H1 (cell line): ENCODE measurements at regions not wholly inside any gene's neighbourhood (a gene's known extent, or its start where the extent isn't known, plus 50 kb on each side); places are given as distances from the start of the nearest gene placed in this dataset.

ENCODE experiments used
- EZH2 ChIP-seq: fragments of 200-600 bp; sonication (generic); IDR thresholded peaks from 2 replicates; pipeline ENCODE4 v1.7.1; 2012; ENCODE audit warnings: low read depth, mild to moderate bottlenecking, moderate library complexity, low read length, inconsistent platforms; ENCODE audit not compliant: severe bottlenecking
- HDAC6 ChIP-seq: IDR thresholded peaks from one replicate; pipeline ENCODE4 v1.7.1; 2012; ENCODE audit warnings: low read depth, mild to moderate bottlenecking, inconsistent platforms, low read length, moderate library complexity
- POLR2AphosphoS5 ChIP-seq: IDR thresholded peaks from 2 replicates; pipeline ENCODE4 v1.6.1; 2011; ENCODE audit warnings: low read depth, low read length

GRCh38 chr7:66452165-66452564, 176.5 kb upstream of the KCTD7 start (continued):
- no peak for TF ChIP-seq HDAC6
- no peak for TF ChIP-seq POLR2AphosphoS5
- TF ChIP-seq EZH2 = no peak
